ENCODE measurements at regions not wholly inside any gene's neighbourhood (a gene's known extent, or its start where the extent isn't known, plus 50 kb on each side); places are given as distances from the start of the nearest gene placed in this dataset.

- H3K4me3 ChIP-seq (replicated peaks in 1 of 2; ENCODE audit: low read depth in 1 of 2, low read length in 2 of 2) = no peak overlapping the region
- peaks cover 17 to 26% of the 10 kb centered on the region in 2 experiments; a peak in 2 of 4 replicates for H3K9me3 ChIP-seq (ENCODE audit: control insufficient read depth in 1 of 2, insufficient read depth in 1 of 2, low read depth in 1 of 2, low read length in 2 of 2)
- RAD21 ChIA-PET (ENCODE audit: low non-redundant PET in 1 of 2, low total read pairs in 2 of 2, uncharacterized antibody in 2 of 2, unreplicated experiment in 2 of 2) = no interaction called here
- TF ChIP-seq ATF3 (IDR thresholded peaks at IDR 0.05) = no peak
- no peak for TF ChIP-seq TCF7L2 (IDR thresholded peaks at IDR 0.05; ENCODE audit: borderline replicate concordance, extremely low read depth, insufficient read depth, insufficient read length)
- no peak for TF ChIP-seq SP1 (IDR thresholded peaks at IDR 0.05; ENCODE audit: low read depth)
- TF ChIP-seq JUND (IDR thresholded peaks at IDR 0.05) = no peak
- no peak for TF ChIP-seq EGR1 (IDR thresholded peaks at IDR 0.05; ENCODE audit: low read depth)
- TF ChIP-seq RAD21 (IDR thresholded peaks at IDR 0.05; ENCODE audit: low read depth) = no peak
- TF ChIP-seq CEBPB (IDR thresholded peaks at IDR 0.05; ENCODE audit: low read depth) = no peak
- TF ChIP-seq EZH2 (IDR thresholded peaks at IDR 0.05) = no peak
- TF ChIP-seq ZNF274 (IDR thresholded peaks at IDR 0.05; ENCODE audit: low read depth, low read length) = no peak
- TF ChIP-seq ZFX (IDR thresholded peaks at IDR 0.05) = no peak
- no peak for TF ChIP-seq MAX (IDR thresholded peaks at IDR 0.05)
- TF ChIP-seq CBX3 (IDR thresholded peaks at IDR 0.05; ENCODE audit: low read depth) = no peak
- H3K27ac ChIP-seq (ENCODE audit: low read depth, low read length) = no peak overlapping the region
- no peaks in the 10 kb centered on the region for H4K20me1 ChIP-seq (ENCODE audit: insufficient read depth)
- no peak overlapping the region for H3K4me2 ChIP-seq (ENCODE audit: low read length)
- no peak overlapping the region for H2AFZ ChIP-seq (ENCODE audit: low read depth, low read length, poor library complexity, severe bottlenecking)
- CTCF ChIA-PET = no interaction called here
- DNase-seq (ENCODE audit: low read depth, low spot score) = no peak
- no peaks in the 10 kb centered on the region for H3K36me3 ChIP-seq (ENCODE audit: control insufficient read depth in 1 of 2, insufficient read depth in 2 of 2, low read length in 2 of 2)
- no peak overlapping the region for H3K9ac ChIP-seq (ENCODE audit: low read length)
- H3K27me3 ChIP-seq (ENCODE audit: insufficient read depth, low read length) = no peaks in the 10 kb centered on the region
- intact Hi-C loops (cut with micrococcal nuclease) = loop anchor here (10.0 kb wide), 1 partner anchor 505 kb away; no protein-coding TSS in a partner anchor
- H3K79me2 ChIP-seq (ENCODE audit: insufficient read depth, low read length) = no peaks in the 10 kb centered on the region
- ATAC-seq = no peak
- POLR2A ChIA-PET = no interaction called here
- no peaks in the 10 kb centered on the region for H3K4me1 ChIP-seq (ENCODE audit: control insufficient read depth in 1 of 2, insufficient read depth in 2 of 2, low read length in 2 of 2)
- no TSS peak for BruUV-seq (replicated peaks)
- H3K9me2 ChIP-seq (ENCODE audit: insufficient read depth) = no peaks in the 10 kb centered on the region
These were observed 577.3 kb upstream of the SEMA6D start for GRCh38 chr15:47139965-47140364.

GRCh38 chr15:47157827-47158226 lies 559.5 kb upstream of the SEMA6D start:
- H3K79me2 ChIP-seq (ENCODE audit: insufficient read depth, low read length) = no peaks in the 10 kb centered on the region
- DNase-seq (ENCODE audit: low read depth, low spot score) = no peak
- H4K20me1 ChIP-seq (ENCODE audit: insufficient read depth) = no peaks in the 10 kb centered on the region
- no peak overlapping the region for H3K4me2 ChIP-seq (ENCODE audit: low read length)
- ChIA-PET RAD21 (ENCODE audit: low non-redundant PET in 1 of 2, low total read pairs in 2 of 2, uncharacterized antibody in 2 of 2, unreplicated experiment in 2 of 2) (no interaction called here), POLR2A (no interaction called here), CTCF (no interaction called here)
- H3K4me1 ChIP-seq (ENCODE audit: control insufficient read depth in 1 of 2, insufficient read depth in 2 of 2, low read length in 2 of 2) = no peaks in the 10 kb centered on the region
- no peaks in the 10 kb centered on the region for H3K27me3 ChIP-seq (ENCODE audit: insufficient read depth, low read length)
- BruUV-seq (replicated peaks) = no TSS peak
- H3K4me3 ChIP-seq (replicated peaks in 1 of 2; ENCODE audit: low read depth in 1 of 2, low read length in 2 of 2) = no peak overlapping the region
- H3K9me3 ChIP-seq (ENCODE audit: control insufficient read depth in 1 of 2, insufficient read depth in 1 of 2, low read depth in 1 of 2, low read length in 2 of 2) = peaks cover 9 to 41% of the 10 kb centered on the region in 2 experiments; a peak in 2 of 4 replicates
- no peaks in the 10 kb centered on the region for H3K9me2 ChIP-seq (ENCODE audit: insufficient read depth)
- ATAC-seq = no peak
- no peak overlapping the region for H3K9ac ChIP-seq (ENCODE audit: low read length)
- H2AFZ ChIP-seq (ENCODE audit: low read depth, low read length, poor library complexity, severe bottlenecking) = no peak overlapping the region
- intact Hi-C loops (cut with micrococcal nuclease) = no loop called here
- no peaks in the 10 kb centered on the region for H3K36me3 ChIP-seq (ENCODE audit: control insufficient read depth in 1 of 2, insufficient read depth in 2 of 2, low read length in 2 of 2)
- H3K27ac ChIP-seq (ENCODE audit: low read depth, low read length) = no peak overlapping the region
- no peak for TF ChIP-seq YY1 (IDR thresholded peaks at IDR 0.05; ENCODE audit: extremely low read depth, insufficient replicate concordance, low read depth, low read length)
- TF ChIP-seq TCF7L2 (IDR thresholded peaks at IDR 0.05; ENCODE audit: borderline replicate concordance, extremely low read depth, insufficient read depth, insufficient read length) = no peak
- no peak for TF ChIP-seq SRF (IDR thresholded peaks at IDR 0.05; ENCODE audit: low read depth)
- TF ChIP-seq ZNF274 (IDR thresholded peaks at IDR 0.05; ENCODE audit: low read depth, low read length) = no peak
- no peak for TF ChIP-seq ZFX (IDR thresholded peaks at IDR 0.05)
- TF ChIP-seq ZBTB33 (IDR thresholded peaks at IDR 0.05; ENCODE audit: extremely low read depth, insufficient replicate concordance, low read length) = no peak
- TF ChIP-seq ATF3 (IDR thresholded peaks at IDR 0.05) = no peak
- TF ChIP-seq EZH2 (IDR thresholded peaks at IDR 0.05) = no peak
- no peak for TF ChIP-seq SP1 (IDR thresholded peaks at IDR 0.05; ENCODE audit: low read depth)
- TF ChIP-seq JUND (IDR thresholded peaks at IDR 0.05) = no peak
- no peak for TF ChIP-seq POLR2A (IDR thresholded peaks at IDR 0.05; ENCODE audit: borderline replicate concordance, extremely low read depth, insufficient read depth, insufficient read length)
- no peak for TF ChIP-seq CTCF (IDR thresholded peaks at IDR 0.05 in 2 of 3, conservative IDR thresholded peaks at IDR 0.05 in 1 of 3; ENCODE audit: borderline replicate concordance in 1 of 3, insufficient read depth in 1 of 3, low read depth in 2 of 3, low read length in 2 of 3)
- TF ChIP-seq RAD21 (IDR thresholded peaks at IDR 0.05; ENCODE audit: low read depth) = no peak

Data from HCT116 (cell line).